Activated CD4-positive, alpha-beta T cell treated with anti-CD3 and anti-CD28 coated beads, Interleukin-2, amount 50 U/mL, for 24 hours (primary cell): ENCODE measurements at regions not wholly inside any gene's neighbourhood (a gene's known extent, or its start where the extent isn't known, plus 50 kb on each side); places are given as distances from the start of the nearest gene placed in this dataset.

ENCODE experiments used
- DNase-seq, 2 donors: peaks; one replicate each; pipeline ENCODE4 v3.0.0-alpha.2; 2020; ENCODE audit warnings: low read depth in 1 of 2, low spot score in 1 of 2

- DNase-seq, result no peak
Observed at GRCh38 chr15:31551323-31551722, 224.7 kb downstream of the KLF13 start.

- no peak for DNase-seq
Observed at GRCh38 chr15:31552482-31553099, 226.0 kb downstream of the KLF13 start.

GRCh38 chr15:31554261-31554660, 227.6 kb downstream of the KLF13 start:
- DNase-seq, result no peak

- no peak for DNase-seq
Observed at GRCh38 chr15:31555022-31555421, 228.4 kb downstream of the KLF13 start.

DNA sequence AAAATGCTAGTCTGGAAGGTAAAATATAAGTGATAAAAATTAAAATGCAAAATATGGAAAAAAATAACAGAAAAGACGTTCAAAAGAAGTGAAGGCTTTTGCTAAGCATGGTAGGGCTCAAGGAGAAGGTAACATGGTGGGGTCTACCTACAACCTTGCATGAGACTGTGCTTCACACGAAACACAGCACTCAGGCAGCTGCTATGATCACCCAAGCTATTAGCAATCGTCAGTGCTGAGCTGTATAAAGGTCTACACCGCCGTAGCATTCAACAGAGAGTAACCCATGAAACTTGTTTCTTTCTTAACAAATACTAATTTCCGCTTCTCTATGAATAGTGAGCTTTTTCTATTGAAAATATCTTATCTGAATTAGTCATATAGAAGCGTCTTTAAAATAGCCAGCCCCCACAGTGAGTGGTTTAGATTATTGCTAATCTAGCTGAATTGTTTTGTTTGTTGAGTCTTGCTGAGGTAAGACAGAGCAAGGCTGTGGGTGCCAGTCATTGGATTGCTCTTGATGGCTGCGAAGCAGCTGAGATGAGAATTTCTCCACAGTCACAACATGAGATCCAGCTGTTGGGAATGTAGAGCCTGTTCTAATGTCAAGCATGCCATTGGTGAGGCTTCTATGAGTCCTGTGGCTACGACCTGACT, 230.0 kb downstream of the KLF13 start:
- no peak for DNase-seq

- DNase-seq, result no peak
Observed at GRCh38 chr15:31557899-31558298, 231.3 kb downstream of the KLF13 start.

DNA sequence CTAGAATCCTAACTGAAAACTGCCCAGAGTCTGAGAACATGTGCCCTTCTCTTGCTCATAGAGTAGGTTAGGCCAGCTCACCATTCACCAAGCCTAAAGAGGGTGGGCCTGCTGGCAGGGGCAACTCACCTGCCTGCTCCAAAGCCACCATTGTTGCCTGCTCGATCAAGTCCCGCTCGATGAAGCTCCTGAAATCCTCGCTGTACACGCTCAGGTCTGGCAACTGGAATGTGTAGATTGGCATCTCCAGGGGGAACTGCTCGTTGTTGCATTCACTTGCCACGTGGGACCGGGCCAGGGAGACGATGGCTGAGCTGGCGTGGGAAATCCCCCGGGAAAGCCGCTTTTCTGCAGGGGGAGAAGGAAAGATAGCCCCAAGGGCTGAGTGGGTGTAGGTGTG, 232.2 kb downstream of the KLF13 start:
- DNase-seq, result no peak

- no peak for DNase-seq
Observed at GRCh38 chr15:31559786-31560185, 233.2 kb downstream of the KLF13 start.

DNA sequence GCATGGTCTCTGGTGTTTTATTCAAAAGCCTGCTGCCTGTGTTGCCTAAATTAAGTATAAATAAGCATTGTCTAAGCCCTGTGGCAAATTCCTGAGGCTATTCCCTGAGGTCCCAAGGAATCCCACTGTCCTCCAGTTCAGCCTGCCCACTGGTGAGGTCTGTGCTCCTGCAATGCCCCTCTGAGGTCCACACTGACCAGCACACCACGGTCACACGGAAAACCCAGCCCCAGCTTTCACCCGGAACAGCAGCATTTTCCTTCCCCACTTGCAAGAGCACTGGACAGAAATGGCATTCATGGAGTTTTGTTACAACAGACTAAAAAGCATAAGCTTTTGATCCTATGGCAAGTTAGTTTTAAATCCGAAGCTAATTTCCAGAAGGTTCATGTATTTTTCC, 234.0 kb downstream of the KLF13 start:
- no peak for DNase-seq

DNA sequence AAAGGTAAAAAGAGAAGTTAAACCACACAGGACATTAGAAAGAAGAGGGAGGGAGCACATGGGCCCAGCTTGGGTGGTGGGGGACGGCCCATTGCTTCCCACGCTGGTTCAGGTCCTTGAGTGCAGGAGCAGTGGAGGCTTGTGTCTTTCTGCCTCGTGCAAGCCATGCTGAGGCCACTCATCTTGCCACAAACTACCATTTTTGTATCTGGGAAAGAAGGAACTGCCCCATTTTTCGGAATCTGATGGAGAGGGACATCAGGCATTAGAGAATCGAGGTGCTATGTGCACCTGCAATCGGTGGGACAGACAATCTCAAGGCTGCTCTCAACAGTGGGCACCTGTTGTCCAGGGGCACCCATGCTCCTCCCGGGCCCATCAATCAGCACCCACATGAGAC, 234.5 kb downstream of the KLF13 start:
- no peak for DNase-seq

DNA sequence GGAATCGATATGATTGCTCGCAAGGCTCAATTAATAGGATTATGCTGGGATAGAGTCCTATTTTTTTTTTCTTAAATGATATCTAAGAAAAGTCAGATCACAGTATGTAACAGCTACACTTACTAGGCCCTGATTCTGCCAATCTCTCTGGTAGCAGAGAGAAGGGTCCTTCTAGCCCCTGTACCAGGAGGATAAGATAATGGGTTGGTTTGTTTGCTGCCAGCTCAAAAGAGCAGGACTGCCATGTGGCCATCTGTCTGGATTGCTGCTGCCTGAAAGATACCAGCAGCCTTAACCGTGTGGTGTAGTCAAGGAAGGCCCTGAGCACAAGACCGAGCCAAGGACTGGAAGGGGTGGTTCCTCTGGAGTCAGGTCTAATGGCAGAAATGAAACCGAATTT, 236.4 kb downstream of the KLF13 start:
- DNase-seq, result no peak

DNA sequence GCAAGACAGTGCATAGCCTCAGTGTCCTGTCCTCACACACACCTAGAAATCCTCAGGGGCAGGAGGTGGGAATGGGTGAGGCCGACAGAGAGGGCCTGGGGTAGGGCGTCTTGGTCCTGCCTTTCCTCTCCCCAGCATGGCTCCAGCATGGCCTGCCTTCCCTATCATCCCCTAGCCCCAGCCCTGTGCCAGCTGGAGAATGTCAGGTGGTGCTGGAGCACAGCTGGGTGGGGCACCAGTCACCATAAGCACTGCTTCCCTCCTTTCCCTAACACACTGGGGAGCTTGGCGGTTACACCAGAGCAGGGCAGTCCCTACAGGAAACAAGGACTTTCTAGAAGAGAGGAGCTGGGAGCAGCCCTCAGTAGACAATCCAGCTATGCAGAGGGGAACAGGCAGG, 236.8 kb downstream of the KLF13 start:
- DNase-seq, result no peak

GRCh38 chr15:31567861-31568260, 241.2 kb downstream of the KLF13 start:
- DNase-seq, result no peak

DNA sequence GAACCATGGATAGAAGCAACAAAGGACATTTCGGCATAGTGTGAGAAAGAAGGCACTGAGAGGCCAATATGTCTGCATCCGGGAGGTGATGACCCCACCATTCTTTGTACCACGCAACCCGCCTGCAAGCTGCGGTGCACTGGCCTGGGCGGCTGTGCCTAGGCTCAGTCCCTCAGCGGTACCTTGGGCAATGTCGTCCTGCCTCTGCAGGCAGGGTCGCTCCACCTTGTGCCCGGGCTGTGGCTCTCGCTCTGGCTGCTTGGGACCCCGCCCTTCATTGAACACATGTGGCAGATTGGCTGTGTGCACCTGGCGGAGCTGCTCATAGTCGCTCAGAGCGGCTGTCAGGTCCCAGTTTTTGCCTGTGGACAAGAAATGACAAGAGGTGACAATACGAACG, 243.2 kb downstream of the KLF13 start:
- no peak for DNase-seq

GRCh38 chr15:31570591-31570990, 244.0 kb downstream of the KLF13 start:
- DNase-seq, result no peak

- DNase-seq, result no peak
Observed at GRCh38 chr15:31571676-31572075, 245.0 kb downstream of the KLF13 start.

- DNase-seq, result no peak
Observed at GRCh38 chr15:31573759-31574158, 247.1 kb downstream of the KLF13 start.

GRCh38 chr15:31574766-31575165, 248.1 kb downstream of the KLF13 start:
- no peak for DNase-seq

DNA sequence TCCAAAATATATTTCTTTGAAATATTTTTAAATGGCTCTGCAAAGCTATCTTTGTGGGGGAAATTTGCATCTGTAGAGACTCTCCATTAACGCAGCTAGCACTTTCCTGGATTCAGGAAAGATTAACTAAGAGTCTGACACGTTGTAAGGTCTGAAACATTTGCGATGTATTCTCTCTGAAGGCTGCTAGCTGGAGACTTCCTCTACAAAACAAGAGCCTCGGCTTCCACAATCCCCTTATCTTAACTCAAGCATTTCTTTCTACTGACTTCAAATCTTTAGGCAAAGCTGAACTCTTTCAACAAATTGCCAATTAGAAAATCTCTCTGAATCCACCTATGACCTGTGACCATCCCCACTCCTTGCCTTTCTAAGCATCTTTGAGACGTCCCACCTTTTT, 250.5 kb downstream of the KLF13 start:
- DNase-seq, result no peak

GRCh38 chr15:31579282-31579681, 252.6 kb downstream of the KLF13 start:
- no peak for DNase-seq

DNA sequence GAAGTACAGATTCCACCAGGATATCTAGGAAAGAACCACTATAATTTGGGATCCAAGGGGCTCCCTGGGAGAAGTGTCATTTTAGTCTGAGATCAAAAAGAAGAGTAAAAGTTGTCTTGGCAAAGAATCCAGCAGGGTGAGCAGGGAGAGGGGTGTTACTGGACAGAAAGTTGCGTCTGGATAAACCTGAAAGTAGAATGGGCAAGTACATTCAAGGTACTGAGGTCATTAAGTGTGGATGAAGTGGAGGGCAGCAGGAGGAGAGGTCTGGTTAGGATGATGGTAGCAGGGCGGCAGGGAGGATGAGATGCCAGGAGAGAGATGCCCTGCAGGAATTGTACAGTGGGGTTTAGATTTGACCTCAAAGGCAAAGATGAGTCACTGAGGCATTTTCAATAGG, 253.3 kb downstream of the KLF13 start:
- DNase-seq, result no peak

- no peak for DNase-seq
Observed at GRCh38 chr15:31584195-31584594, 257.6 kb downstream of the KLF13 start.

DNA sequence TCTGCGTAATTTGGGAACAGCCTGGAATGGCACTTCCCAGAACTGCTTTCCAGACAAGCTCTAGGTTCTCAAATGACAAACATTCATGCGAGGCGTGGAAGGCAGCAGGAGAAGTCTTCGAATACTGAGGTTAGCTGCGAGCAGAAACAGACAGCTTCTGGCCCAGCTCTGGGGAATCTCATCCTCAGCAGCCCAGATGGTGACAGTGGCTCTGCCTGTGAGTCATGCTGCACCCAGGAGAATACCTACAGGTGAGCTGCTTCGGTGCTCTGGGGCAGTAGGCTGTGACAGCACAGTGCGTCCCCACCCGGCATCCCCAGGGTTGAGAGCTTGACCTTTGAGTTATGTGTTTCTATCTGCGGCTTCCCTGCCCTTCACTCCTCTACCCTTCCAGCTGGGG, 258.6 kb downstream of the KLF13 start:
- DNase-seq, result no peak
